ENCODE measurements at regions not wholly inside any gene's neighbourhood (a gene's known extent, or its start where the extent isn't known, plus 50 kb on each side); places are given as distances from the start of the nearest gene placed in this dataset.

DNA sequence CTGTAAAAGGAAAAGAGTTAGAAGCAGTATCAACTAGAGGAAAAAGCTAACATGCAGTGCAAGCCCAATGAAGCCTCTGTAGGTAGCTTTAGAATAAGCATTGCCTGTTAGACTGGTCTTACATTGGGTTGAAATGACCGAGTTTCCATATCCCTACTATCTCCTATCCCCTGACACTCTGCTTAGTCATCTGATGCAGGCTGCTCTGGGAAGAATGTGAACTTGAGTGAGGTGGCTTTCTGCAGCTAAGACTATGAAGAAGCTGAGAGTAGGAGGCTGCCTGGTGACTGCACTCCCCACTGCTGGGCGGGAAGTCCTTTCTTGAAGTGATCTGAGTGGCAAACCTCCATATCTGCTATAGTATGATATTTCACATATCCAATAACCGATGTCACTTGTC lies 64.7 kb downstream of the OXSM start:
- TF ChIP-seq, protein P1, sequence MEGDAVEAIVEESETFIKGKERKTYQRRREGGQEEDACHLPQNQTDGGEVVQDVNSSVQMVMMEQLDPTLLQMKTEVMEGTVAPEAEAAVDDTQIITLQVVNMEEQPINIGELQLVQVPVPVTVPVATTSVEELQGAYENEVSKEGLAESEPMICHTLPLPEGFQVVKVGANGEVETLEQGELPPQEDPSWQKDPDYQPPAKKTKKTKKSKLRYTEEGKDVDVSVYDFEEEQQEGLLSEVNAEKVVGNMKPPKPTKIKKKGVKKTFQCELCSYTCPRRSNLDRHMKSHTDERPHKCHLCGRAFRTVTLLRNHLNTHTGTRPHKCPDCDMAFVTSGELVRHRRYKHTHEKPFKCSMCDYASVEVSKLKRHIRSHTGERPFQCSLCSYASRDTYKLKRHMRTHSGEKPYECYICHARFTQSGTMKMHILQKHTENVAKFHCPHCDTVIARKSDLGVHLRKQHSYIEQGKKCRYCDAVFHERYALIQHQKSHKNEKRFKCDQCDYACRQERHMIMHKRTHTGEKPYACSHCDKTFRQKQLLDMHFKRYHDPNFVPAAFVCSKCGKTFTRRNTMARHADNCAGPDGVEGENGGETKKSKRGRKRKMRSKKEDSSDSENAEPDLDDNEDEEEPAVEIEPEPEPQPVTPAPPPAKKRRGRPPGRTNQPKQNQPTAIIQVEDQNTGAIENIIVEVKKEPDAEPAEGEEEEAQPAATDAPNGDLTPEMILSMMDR (IDR thresholded peaks at IDR 0.05; ENCODE audit: control extremely low read depth, extremely low read depth, low read depth, missing control alignments), result no peak
- POLR2A ChIA-PET, result interaction anchor here (0.5 to 0.8 kb wide), 2 partner anchors 11 to 73 kb away, joined by 3 read pairs; no protein-coding TSS in a partner anchor
- CTCF ChIA-PET, result interaction anchor here (1.1 to 6.8 kb wide), 11 partner anchors 8 to 207 kb away, joined by 3 to 96 read pairs (median 6); partner anchors contain the start of gene OXSM
- DNase-seq (ENCODE audit: extremely low spot score), result no peak

GRCh38 chr3:25855266-25855784 lies 65.4 kb downstream of the OXSM start:
- TF ChIP-seq, protein P1 (IDR thresholded peaks at IDR 0.05; ENCODE audit: control extremely low read depth, extremely low read depth, low read depth, missing control alignments), result no peak
- no peak for DNase-seq (ENCODE audit: extremely low spot score)
- CTCF ChIA-PET, result interaction anchor here (1.1 to 6.8 kb wide), 11 partner anchors 10 to 239 kb away, joined by 3 to 96 read pairs (median 6); partner anchors contain the start of gene OXSM
- POLR2A ChIA-PET, result no interaction called here

- ChIA-PET CTCF (interaction anchor here (0.6 to 6.8 kb wide), 28 partner anchors 8 to 856 kb away, joined by 3 to 96 read pairs (median 4); partner anchors contain the start of gene NGLY1), POLR2A (no interaction called here)
- TF ChIP-seq, protein P1 (IDR thresholded peaks at IDR 0.05; ENCODE audit: control extremely low read depth, extremely low read depth, low read depth, missing control alignments), result peak; percentile 69
- DNase-seq (ENCODE audit: extremely low spot score), result peak; percentile 65
Measured at GRCh38 chr3:25856902-25857518, 67.1 kb downstream of the OXSM start.

DNA sequence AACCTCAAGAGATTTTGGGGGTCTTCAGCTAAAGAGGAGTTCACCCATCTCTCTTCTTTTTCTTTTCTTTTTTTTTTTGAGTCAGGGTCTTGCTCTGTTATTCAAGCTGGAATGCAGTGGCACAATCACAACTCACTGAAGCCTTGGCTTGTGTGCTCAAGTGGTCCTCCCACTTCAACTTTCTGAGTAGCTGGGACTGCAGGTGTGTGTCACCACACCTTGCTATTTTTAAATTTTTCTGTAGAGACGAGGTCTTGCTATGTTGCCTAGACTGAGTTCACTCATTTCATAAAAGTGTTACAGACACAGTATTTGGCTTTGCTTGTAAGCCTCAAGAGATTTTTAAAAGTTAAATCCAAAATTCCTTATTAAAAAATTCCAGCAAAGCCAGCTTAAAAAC lies 71.7 kb downstream of the OXSM start:
- POLR2A ChIA-PET, result no interaction called here
- TF ChIP-seq, protein P1 (IDR thresholded peaks at IDR 0.05; ENCODE audit: control extremely low read depth, extremely low read depth, low read depth, missing control alignments), result no peak
- CTCF ChIA-PET, result interaction anchor here (1.1 kb wide), 1 partner anchor 189 kb away, joined by 3 read pairs; no protein-coding TSS in a partner anchor
- no peak for DNase-seq (ENCODE audit: extremely low spot score)

GRCh38 chr3:25863011-25863415 lies 73.1 kb downstream of the OXSM start:
- DNase-seq (ENCODE audit: extremely low spot score), result no peak
- CTCF ChIA-PET, result interaction anchor here (0.7 to 1.5 kb wide), 6 partner anchors 9 to 215 kb away, joined by 3 to 5 read pairs (median 3); no protein-coding TSS in a partner anchor
- TF ChIP-seq, protein P1 (IDR thresholded peaks at IDR 0.05; ENCODE audit: control extremely low read depth, extremely low read depth, low read depth, missing control alignments), result no peak
- POLR2A ChIA-PET, result no interaction called here

GRCh38 chr3:25863416-25863959 lies 73.6 kb downstream of the OXSM start:
- ChIA-PET CTCF (interaction anchor here (0.7 to 3.7 kb wide), 7 partner anchors 8 to 215 kb away, joined by 3 to 21 read pairs (median 3); no protein-coding TSS in a partner anchor), POLR2A (no interaction called here)
- no peak for DNase-seq (ENCODE audit: extremely low spot score)
- TF ChIP-seq, protein P1 (IDR thresholded peaks at IDR 0.05; ENCODE audit: control extremely low read depth, extremely low read depth, low read depth, missing control alignments), result no peak
